ENCODE measurements at regions not wholly inside any gene's neighbourhood (a gene's known extent, or its start where the extent isn't known, plus 50 kb on each side); places are given as distances from the start of the nearest gene placed in this dataset.
"Not testable (repeated sequence)": the region's sequence is repeated elsewhere in the genome, so short reads cannot be mapped to it uniquely, and the experiment has no call there.

DNA sequence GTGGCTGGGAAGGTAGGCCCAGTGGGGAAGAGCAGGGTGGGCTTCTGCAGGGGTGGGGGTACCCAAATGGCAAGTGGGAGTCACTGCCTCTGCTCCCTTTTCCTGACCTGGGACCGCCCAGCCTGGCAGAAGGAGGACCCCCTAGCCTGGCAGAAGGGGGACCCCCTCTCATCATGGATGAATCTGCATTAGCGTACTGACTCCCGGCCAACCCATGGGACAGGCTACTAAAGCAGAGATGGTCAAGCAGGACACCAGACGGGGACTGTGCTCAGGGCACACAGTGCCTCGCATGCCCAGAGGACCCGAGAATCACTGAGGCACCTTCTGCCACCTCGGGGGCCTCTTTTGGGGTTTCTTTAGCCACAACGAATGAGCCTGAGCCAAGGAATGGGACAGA, 577.5 kb downstream of the GLRX3 start:
- ChIA-PET POLR2A (no interaction called here), CTCF (no interaction called here)
- TF ChIP-seq, protein P1, sequence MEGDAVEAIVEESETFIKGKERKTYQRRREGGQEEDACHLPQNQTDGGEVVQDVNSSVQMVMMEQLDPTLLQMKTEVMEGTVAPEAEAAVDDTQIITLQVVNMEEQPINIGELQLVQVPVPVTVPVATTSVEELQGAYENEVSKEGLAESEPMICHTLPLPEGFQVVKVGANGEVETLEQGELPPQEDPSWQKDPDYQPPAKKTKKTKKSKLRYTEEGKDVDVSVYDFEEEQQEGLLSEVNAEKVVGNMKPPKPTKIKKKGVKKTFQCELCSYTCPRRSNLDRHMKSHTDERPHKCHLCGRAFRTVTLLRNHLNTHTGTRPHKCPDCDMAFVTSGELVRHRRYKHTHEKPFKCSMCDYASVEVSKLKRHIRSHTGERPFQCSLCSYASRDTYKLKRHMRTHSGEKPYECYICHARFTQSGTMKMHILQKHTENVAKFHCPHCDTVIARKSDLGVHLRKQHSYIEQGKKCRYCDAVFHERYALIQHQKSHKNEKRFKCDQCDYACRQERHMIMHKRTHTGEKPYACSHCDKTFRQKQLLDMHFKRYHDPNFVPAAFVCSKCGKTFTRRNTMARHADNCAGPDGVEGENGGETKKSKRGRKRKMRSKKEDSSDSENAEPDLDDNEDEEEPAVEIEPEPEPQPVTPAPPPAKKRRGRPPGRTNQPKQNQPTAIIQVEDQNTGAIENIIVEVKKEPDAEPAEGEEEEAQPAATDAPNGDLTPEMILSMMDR (IDR thresholded peaks at IDR 0.05; ENCODE audit: insufficient read depth, low read depth, low read length), result no peak
- Histone ChIP-seq H3K36me3 (ENCODE audit: control insufficient read depth, insufficient read depth, low read length) (no peaks in the 10 kb centered on the region), H3K27me3 (ENCODE audit: control insufficient read depth, insufficient read depth, low read length) (no peaks in the 10 kb centered on the region), H3K4me3 (ENCODE audit: low read depth, low read length) (no peak overlapping the region)
- no peak for DNase-seq (ENCODE audit: low read depth)

DNA sequence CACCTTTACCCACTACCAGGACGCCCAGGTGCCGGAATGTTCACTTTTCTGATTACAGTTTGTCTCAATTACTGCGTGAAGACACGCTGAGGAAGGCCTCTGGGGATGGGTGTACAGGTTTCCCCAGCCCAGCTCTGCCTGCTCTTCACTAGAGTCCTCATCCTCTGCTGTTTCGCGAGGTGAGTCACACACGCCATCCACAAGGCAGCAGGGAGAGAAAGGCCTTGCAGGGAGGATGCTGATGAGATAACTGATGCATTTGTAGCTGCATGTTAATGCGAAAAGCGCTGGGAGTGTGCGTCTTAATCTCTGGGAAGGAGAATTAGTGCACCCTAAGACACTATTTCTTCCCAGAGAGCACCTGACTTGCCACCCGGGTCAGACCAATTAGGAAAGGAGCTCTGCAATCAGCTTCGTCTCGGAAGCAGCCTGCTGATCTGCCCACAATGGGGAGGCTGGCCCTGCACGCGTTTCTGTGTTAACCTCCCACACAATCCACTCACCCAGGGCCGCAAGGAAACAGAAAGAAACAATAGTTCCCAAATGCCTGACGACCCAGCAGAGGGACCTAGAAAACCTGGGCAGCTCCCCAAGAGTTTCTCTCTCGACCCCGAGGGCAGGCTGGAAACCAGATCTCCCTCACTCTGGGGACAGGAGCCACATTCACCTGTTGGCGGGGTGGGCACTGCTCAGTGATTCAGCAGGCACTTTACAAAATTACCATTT, 578.7 kb downstream of the GLRX3 start:
- H3K4me3 ChIP-seq (ENCODE audit: low read depth, low read length), result no peak overlapping the region
- CTCF ChIA-PET, result no interaction called here
- no peak for DNase-seq (ENCODE audit: low read depth)
- TF ChIP-seq, protein P1 (IDR thresholded peaks at IDR 0.05; ENCODE audit: insufficient read depth, low read depth, low read length), result no peak
- H3K27me3 ChIP-seq (ENCODE audit: control insufficient read depth, insufficient read depth, low read length), result no peaks in the 10 kb centered on the region
- POLR2A ChIA-PET, result no interaction called here
- H3K36me3 ChIP-seq (ENCODE audit: control insufficient read depth, insufficient read depth, low read length), result no peaks in the 10 kb centered on the region

DNA sequence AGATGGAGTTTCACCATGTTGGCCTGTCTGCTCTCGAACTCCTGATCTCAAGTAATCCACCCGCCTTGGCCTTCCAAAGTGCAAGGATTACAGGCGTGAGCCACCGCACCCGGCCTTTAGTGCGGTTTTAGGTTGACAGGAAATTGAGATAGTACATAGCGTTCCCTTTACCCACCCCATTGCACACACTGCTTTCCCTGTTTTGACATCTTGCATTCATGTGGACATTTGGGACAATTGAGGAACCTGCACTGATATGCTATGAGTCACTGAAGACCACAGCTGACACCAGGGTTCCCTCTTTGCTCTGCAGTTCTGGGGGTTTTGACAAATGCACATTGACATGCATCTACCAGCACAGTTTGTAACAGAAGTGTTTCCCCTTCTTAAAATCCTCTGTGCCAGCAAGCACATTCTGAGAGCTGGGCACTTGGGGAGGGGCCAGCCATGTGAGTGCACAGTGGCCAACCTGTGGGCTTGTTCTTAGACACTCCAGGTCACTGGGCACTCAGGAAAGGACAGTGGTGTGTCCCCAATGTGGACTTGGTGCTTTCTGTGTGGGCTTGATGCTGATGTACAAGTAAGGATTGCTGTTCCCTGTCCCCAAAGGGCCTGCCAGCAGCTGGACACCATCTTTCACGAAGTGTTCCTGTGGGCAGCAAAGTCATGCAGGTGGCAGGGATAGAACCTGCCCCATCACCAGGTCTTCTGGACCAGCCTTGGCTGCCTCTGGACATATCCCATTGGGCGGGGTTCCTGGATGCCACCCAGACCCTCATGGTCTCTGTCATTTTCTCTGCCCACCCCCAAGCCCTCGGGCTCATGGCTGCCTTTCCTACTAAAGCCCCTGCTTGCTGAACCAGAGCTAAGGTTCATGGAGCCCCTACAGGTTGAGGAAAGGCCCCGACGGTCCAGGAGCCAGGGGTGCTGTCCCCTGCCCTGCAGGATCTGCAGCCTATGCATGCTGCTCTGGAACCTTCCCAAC, 579.8 kb downstream of the GLRX3 start:
- TF ChIP-seq, protein P1 (IDR thresholded peaks at IDR 0.05; ENCODE audit: insufficient read depth, low read depth, low read length), result no peak
- CTCF ChIA-PET, result interaction anchor here (0.7 kb wide), 1 partner anchor 1353 kb away, joined by 3 read pairs; no protein-coding TSS in a partner anchor

DNA sequence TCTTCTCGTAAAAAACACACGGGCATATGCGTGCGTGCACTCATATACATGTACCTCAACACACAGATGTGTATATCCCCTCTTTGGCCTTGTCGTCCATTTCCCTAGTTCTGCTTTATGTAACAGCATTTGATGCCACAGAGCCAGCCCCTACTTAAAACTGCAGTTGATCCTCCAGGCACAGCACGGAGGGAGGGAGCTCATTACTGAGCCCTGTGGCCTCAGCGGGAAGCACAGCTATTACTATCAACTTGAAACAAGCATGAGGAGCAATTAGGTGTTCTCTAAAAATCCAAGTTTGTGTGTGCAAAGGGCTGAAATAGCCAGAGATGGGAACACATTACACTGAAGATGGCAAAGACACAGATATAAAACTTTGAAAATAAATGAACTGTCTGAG, 580.9 kb downstream of the GLRX3 start:
- TF ChIP-seq, protein P1 (IDR thresholded peaks at IDR 0.05; ENCODE audit: insufficient read depth, low read depth, low read length), result no peak
- Histone ChIP-seq H3K36me3 (ENCODE audit: control insufficient read depth, insufficient read depth, low read length) (no peaks in the 10 kb centered on the region), H3K4me3 (ENCODE audit: low read depth, low read length) (no peak overlapping the region), H3K27me3 (ENCODE audit: control insufficient read depth, insufficient read depth, low read length) (no peaks in the 10 kb centered on the region)
- ChIA-PET CTCF (no interaction called here), POLR2A (no interaction called here)
- DNase-seq (ENCODE audit: low read depth), result no peak

More for the DNA sequence above, 579.8 kb downstream of the GLRX3 start:
- no peaks in the 10 kb centered on the region for H3K36me3 ChIP-seq (ENCODE audit: control insufficient read depth, insufficient read depth, low read length)
- no peak for DNase-seq (ENCODE audit: low read depth)
- POLR2A ChIA-PET, result no interaction called here
- H3K4me3 ChIP-seq (ENCODE audit: low read depth, low read length), result no peak overlapping the region
- H3K27me3 ChIP-seq (ENCODE audit: control insufficient read depth, insufficient read depth, low read length), result no peaks in the 10 kb centered on the region

DNA sequence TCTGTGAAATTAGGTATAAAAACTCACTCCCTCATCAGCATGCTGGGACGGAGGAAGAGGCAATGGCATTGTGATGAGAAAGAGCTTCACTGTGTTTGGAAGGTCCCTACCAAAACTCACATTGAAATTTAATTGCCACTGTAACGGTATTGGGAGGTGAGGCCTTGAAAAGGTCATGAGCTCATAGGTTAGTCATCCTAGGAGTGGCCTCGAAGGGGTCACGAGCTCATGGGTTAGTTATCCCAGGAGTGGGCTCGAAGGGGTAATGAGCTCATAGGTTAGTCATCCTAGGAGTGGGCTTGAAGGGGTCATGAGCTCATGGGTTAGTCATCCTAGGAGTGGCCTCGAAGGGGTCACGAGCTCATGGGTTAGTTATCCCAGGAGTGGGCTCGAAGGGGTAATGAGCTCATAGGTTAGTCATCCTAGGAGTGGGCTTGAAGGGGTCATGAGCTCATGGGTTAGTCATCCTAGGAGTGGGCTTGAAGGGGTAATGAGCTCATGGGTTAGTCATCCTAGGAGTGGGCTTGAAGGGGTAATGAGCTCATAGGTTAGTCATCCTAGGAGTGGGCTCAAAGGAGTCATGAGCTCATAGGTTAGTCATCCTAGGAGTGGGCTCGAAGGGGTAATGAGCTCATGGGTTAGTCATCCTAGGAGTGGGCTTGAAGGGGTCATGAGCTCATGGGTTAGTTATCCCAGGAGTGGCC, 582.7 kb downstream of the GLRX3 start:
- H3K4me3 ChIP-seq (ENCODE audit: low read depth, low read length); DNase-seq (ENCODE audit: low read depth); H3K27me3 ChIP-seq (ENCODE audit: control insufficient read depth, insufficient read depth, low read length); POLR2A ChIA-PET; CTCF ChIA-PET; H3K36me3 ChIP-seq (ENCODE audit: control insufficient read depth, insufficient read depth, low read length): not testable (repeated sequence)

All from BJ (cell line).